ENCODE measurements at regions not wholly inside any gene's neighbourhood (a gene's known extent, or its start where the extent isn't known, plus 50 kb on each side); places are given as distances from the start of the nearest gene placed in this dataset.

DNA sequence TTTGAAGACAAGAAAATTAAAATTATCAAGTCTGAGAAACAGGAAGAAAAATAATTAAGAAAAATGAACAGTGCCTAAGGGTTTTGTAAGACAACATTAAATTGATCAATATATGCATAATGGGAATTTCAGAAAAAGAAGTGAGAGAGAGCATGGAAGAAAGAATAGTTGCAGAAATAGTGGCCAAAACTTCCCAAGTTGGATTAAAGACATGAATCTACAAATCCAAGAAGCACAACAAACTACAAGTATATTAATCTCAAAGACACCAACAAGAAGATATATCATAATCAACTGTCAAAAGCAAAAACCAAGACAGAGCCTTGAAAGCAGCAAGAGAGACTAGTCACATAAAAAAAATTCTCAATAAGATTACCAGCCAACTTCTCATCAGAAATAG is 488.0 kb downstream of the RASEF start:
- Mint-ChIP-seq H3K36me3 (peaks cover 0 to 12% (median 5%) of the 10 kb centered on the region in 3 donors), H3K9me3 (peaks cover 1 to 48% (median 20%) of the 10 kb centered on the region in 6 donors), H3K4me3 (no peak overlapping the region), H3K27me3 (ENCODE audit: low read depth in 3 of 3) (peaks cover 0 to 3% (median 0%) of the 10 kb centered on the region in 3 donors), H3K27ac (no peak overlapping the region), H3K4me1 (no peaks in the 10 kb centered on the region)
- no peak for DNase-seq

DNA sequence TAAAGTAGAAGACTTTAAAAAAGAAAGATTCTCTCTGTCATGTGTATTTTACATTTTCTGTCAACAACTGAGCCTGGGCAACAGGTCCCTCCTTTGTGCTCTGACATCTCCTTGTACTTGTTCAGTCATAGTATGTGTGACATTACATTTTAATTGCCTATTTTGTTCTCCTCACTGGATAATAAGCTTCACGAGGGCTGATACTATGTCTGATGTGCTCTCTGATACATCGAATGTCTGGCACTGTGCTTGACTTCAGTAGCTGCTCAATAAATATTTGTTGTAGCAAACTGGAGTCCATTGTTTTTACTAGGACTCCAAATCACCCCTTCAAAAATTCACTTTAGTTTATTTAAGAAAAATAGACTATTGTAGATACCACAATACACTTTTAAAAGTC is 482.0 kb downstream of the RASEF start:
- Mint-ChIP-seq H3K36me3 (peaks cover 0 to 3% (median 0%) of the 10 kb centered on the region in 3 donors), H3K4me1 (no peaks in the 10 kb centered on the region)
- no peak for DNase-seq

DNA sequence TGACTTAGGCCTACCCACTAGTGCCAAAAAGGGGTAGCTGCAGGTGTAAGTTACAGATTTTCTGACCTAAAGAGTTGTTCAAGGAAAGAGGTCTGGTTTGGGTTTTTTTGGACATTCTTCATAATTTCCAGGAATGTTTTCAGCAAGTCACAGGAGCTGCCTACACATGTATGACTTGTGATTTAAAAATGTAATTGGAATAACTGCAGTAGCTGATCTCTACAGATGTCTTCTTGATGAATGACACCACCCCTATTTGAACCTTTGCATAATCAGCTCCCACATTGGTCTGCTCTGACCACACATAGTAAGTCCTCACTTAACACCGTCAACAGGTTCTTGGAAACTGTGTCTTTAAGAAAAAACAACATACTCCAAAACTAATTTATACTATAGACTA is 481.4 kb downstream of the RASEF start:
- H3K9me3 Mint-ChIP-seq: peaks cover 2 to 13% (median 5%) of the 10 kb centered on the region in 6 donors
- H3K36me3 Mint-ChIP-seq: peaks cover 0 to 3% (median 0%) of the 10 kb centered on the region in 3 donors
- no peak overlapping the region for H3K27ac Mint-ChIP-seq
- peaks cover 0 to 3% (median 0%) of the 10 kb centered on the region in 3 donors for H3K27me3 Mint-ChIP-seq (ENCODE audit: low read depth in 3 of 3)
- no peak for DNase-seq
- no peaks in the 10 kb centered on the region for H3K4me1 Mint-ChIP-seq
- no peak overlapping the region for H3K4me3 Mint-ChIP-seq

More for the DNA sequence above, 482.0 kb downstream of the RASEF start:
- no peak overlapping the region for H3K27ac Mint-ChIP-seq
- peaks cover 0 to 3% (median 0%) of the 10 kb centered on the region in 3 donors for H3K27me3 Mint-ChIP-seq (ENCODE audit: low read depth in 3 of 3)
- no peak overlapping the region for H3K4me3 Mint-ChIP-seq
- H3K9me3 Mint-ChIP-seq: peaks cover 2 to 16% (median 5%) of the 10 kb centered on the region in 6 donors

GRCh38 chr9:82581935-82582334 is 481.0 kb downstream of the RASEF start:
- no peak for DNase-seq
- H3K4me3 Mint-ChIP-seq: no peak overlapping the region
- no peak overlapping the region for H3K27ac Mint-ChIP-seq
- H3K4me1 Mint-ChIP-seq: no peaks in the 10 kb centered on the region
- H3K9me3 Mint-ChIP-seq: peaks cover 2 to 13% (median 5%) of the 10 kb centered on the region in 6 donors
- H3K27me3 Mint-ChIP-seq (ENCODE audit: low read depth in 3 of 3): peaks cover 0 to 3% (median 0%) of the 10 kb centered on the region in 3 donors
- peaks cover 0 to 3% (median 0%) of the 10 kb centered on the region in 3 donors for H3K36me3 Mint-ChIP-seq

DNA sequence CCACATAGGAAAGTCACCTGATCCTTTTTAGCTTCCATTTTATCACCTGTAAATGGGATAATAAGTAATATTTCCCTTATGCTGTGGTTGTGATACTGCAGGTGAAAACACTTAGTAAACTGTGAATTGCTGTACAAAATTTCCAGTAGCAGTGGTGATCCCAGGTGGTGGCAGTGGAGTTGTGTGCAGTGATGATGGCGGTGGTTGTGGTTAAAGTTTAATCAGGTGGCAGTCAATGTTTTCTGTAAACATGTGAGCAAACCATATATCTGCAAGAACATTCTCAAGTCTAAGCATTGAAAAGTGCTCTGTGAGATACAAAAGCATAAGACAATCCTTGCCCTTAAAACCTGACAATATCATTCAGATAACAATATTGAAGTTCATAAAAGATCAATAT is 480.2 kb downstream of the RASEF start:
- Mint-ChIP-seq H3K4me1 (no peaks in the 10 kb centered on the region), H3K36me3 (peaks cover 0 to 3% (median 0%) of the 10 kb centered on the region in 3 donors), H3K9me3 (peaks cover 2 to 14% (median 5%) of the 10 kb centered on the region in 6 donors), H3K4me3 (no peak overlapping the region), H3K27ac (no peak overlapping the region), H3K27me3 (ENCODE audit: low read depth in 3 of 3) (peaks cover 0 to 3% (median 0%) of the 10 kb centered on the region in 3 donors)
- no peak for DNase-seq

GRCh38 chr9:82583524-82583923 is 479.4 kb downstream of the RASEF start:
- H3K27ac Mint-ChIP-seq: no peak overlapping the region
- peaks cover 0 to under 1% (median 0%) of the 10 kb centered on the region in 3 donors for H3K27me3 Mint-ChIP-seq (ENCODE audit: low read depth in 3 of 3)
- H3K4me1 Mint-ChIP-seq: no peaks in the 10 kb centered on the region
- peaks cover 0 to 3% (median 0%) of the 10 kb centered on the region in 3 donors for H3K36me3 Mint-ChIP-seq
- H3K4me3 Mint-ChIP-seq: no peak overlapping the region
- peaks cover 0 to 10% (median 3%) of the 10 kb centered on the region in 6 donors for H3K9me3 Mint-ChIP-seq
- no peak for DNase-seq

- H3K9me3 Mint-ChIP-seq: peaks cover 0 to 9% (median 2%) of the 10 kb centered on the region in 6 donors
- no peak for DNase-seq
Measured at GRCh38 chr9:82584349-82584863, 478.5 kb downstream of the RASEF start.

GRCh38 chr9:82586918-82587356 is 476.0 kb downstream of the RASEF start:
- no peak for DNase-seq
- Mint-ChIP-seq H3K27me3 (ENCODE audit: low read depth in 3 of 3) (no peaks in the 10 kb centered on the region), H3K4me3 (no peak overlapping the region), H3K27ac (no peak overlapping the region), H3K36me3 (no peaks in the 10 kb centered on the region), H3K9me3 (peaks cover 0 to 7% (median 3%) of the 10 kb centered on the region in 6 donors), H3K4me1 (no peaks in the 10 kb centered on the region)

More at GRCh38 chr9:82584349-82584863, 478.5 kb downstream of the RASEF start:
- no peaks in the 10 kb centered on the region for H3K27me3 Mint-ChIP-seq (ENCODE audit: low read depth in 3 of 3)
- no peak overlapping the region for H3K27ac Mint-ChIP-seq
- H3K4me1 Mint-ChIP-seq: no peaks in the 10 kb centered on the region
- H3K4me3 Mint-ChIP-seq: no peak overlapping the region
- peaks cover 0 to under 1% (median 0%) of the 10 kb centered on the region in 3 donors for H3K36me3 Mint-ChIP-seq

- no peak overlapping the region for H3K4me3 Mint-ChIP-seq
- no peak overlapping the region for H3K27ac Mint-ChIP-seq
- peaks cover 0 to 7% of the 10 kb centered on the region in 2 donors for H3K4me1 Mint-ChIP-seq
- no peaks in the 10 kb centered on the region for H3K36me3 Mint-ChIP-seq
- no peak for DNase-seq
- peaks cover 0 to 7% (median 3%) of the 10 kb centered on the region in 6 donors for H3K9me3 Mint-ChIP-seq
- H3K27me3 Mint-ChIP-seq (ENCODE audit: low read depth in 3 of 3): no peaks in the 10 kb centered on the region
Measured at GRCh38 chr9:82588301-82589180, 474.4 kb downstream of the RASEF start.

- Mint-ChIP-seq H3K4me3 (no peak overlapping the region), H3K4me1 (peaks cover 0 to 8% of the 10 kb centered on the region in 2 donors), H3K27ac (no peak overlapping the region), H3K36me3 (no peaks in the 10 kb centered on the region), H3K27me3 (ENCODE audit: low read depth in 3 of 3) (peaks cover 0 to 2% (median 0%) of the 10 kb centered on the region in 3 donors), H3K9me3 (peaks cover 0 to 7% (median 3%) of the 10 kb centered on the region in 6 donors)
- DNase-seq: no peak
Measured at GRCh38 chr9:82590845-82591244, 472.1 kb downstream of the RASEF start.

DNA sequence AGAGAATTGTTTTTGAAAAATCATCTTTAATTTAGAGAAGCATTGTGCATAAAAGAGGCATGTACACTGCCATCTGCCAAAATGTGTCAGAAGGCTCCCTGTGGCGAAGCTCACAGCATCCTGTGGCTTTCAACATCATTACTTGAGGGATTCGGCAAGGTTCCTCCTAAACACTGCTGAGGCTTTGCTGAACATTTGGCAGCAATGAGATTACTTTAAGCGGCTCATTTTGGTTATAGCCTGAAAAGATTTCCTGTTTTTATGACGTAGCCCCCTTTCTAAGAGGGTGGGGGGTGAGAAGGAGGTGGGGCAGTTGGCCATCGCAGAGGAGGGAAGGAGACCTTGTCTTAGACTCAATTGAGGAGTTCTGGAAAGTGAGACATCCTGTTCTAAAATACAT is 469.4 kb downstream of the RASEF start:
- Mint-ChIP-seq H3K4me3 (no peak overlapping the region), H3K27me3 (ENCODE audit: low read depth in 3 of 3) (peaks cover 0 to 2% (median 2%) of the 10 kb centered on the region in 3 donors), H3K4me1 (peaks cover 0 to 8% of the 10 kb centered on the region in 2 donors), H3K27ac (no peak overlapping the region), H3K36me3 (no peaks in the 10 kb centered on the region), H3K9me3 (peaks cover 0 to 4% (median 1%) of the 10 kb centered on the region in 6 donors)
- DNase-seq: no peak

- H3K9me3 Mint-ChIP-seq: no peaks in the 10 kb centered on the region
- DNase-seq: no peak
- H3K4me1 Mint-ChIP-seq: peaks cover 0 to 8% of the 10 kb centered on the region in 2 donors
- H3K36me3 Mint-ChIP-seq: no peaks in the 10 kb centered on the region
- H3K27ac Mint-ChIP-seq: no peak overlapping the region
- no peak overlapping the region for H3K4me3 Mint-ChIP-seq
- peaks cover 0 to 5% (median 2%) of the 10 kb centered on the region in 3 donors for H3K27me3 Mint-ChIP-seq (ENCODE audit: low read depth in 3 of 3)
Measured at GRCh38 chr9:82597241-82598203, 465.4 kb downstream of the RASEF start.

Measured in immature natural killer cell (primary cell).